GM19043 (cell line): ENCODE measurements at regions not wholly inside any gene's neighbourhood (a gene's known extent, or its start where the extent isn't known, plus 50 kb on each side); places are given as distances from the start of the nearest gene placed in this dataset.
"Not testable (repeated sequence)": the region's sequence is repeated elsewhere in the genome, so short reads cannot be mapped to it uniquely, and the experiment has no call there.

Source experiments
- ATAC-seq: cut with Tn5 transposase; IDR thresholded peaks from one replicate; pipeline ENCODE4 v1.9.1; 2021; ENCODE audit warnings: low read depth; ENCODE audit not compliant: unreplicated experiment

DNA sequence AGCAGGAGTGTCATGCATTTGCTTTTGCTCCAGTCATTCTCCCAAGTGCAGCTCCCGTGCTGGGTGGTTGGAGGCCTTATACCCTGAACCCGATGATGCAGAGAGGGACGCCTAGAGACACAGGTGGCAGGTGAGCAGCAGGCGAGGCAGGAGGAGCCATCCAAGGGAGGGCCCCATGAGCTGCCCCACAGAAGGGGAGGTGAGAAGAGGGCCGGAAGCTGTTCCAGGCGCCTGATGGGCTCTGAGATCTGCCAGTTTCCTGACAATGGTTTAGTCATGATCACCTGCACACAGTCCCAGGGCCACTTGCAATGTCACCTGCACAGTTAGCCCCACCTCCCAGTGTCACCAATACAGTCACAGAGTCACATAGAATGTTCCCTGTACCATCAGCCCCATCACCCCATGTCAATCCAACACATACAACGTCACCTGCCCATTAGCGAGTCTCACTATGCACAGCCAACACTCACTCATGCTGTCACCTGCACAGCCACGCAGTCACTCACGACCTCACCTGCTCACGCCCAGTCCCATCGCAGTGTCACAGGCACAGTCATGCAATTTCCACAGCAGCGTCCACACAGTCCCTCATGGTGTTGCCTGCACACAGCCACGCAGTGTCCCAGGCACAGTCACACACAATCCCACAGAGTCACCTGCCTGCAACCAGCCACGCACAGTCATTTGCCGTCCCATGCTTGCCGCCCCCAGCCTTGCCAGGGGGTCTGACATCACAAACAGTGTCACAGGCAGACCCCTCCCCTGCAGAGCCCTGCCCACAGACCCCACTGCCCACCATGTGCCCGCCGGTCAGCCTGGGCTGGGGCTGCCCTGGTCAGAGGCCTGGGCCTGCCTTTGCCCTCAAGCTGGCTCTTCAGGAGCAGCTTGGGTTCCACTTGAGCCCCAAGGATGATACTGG, 113.4 kb downstream of the LHX2 start:
- ATAC-seq: no peak

GRCh38 chr9:124125651-124125977, 114.0 kb downstream of the LHX2 start:
- ATAC-seq: no peak

DNA sequence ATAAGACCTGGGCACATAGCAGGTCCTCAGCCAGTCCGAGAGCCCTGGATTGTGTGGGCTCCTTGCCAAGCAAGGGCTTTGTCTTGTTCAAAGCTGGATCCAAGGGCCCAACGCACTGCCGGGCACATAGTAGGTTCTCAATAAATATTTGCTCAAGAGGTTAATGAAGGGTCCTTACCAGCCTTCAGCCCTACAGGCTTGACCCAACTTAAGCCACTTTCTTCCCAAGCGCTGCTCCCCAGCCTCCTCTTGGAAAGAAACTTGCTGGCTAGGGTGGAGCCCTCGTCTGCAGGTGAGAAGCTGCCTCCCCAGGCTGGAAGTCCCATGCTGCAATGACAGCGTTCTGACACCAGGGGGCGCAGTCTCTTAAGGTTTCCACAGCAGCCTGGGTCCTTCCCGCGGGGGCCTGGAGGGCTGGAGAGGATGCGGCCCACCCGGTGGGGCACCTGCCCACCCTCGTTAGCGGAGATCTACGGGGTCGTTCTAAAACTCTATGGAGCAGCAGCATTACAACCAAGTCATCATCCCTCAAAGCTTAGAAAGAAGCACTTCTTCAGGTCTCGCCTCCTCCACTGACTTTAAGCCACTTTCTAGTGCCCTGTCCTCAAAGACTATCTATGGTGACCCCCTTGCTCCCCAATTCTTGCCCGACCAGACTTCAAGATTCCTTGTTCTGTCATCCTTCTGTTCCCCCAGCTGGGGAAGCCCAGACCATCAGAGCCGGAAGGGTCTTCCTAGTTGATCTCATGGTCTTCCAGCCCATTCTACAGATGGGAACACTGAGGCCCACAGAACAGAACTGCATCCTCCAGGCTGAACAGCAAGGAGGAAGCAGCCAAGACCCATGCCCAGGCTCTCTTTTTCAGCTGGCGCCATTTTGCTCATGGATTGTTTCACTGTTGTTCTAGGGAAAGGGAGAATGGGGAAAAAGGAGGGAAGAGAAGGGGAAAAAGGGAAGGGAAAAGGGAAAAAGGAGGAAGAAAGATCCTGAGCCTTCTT, 115.4 kb downstream of the LHX2 start:
- ATAC-seq: no peak

- ATAC-seq: no peak
These were observed 117.1 kb downstream of the LHX2 start for GRCh38 chr9:124128568-124129166.

DNA sequence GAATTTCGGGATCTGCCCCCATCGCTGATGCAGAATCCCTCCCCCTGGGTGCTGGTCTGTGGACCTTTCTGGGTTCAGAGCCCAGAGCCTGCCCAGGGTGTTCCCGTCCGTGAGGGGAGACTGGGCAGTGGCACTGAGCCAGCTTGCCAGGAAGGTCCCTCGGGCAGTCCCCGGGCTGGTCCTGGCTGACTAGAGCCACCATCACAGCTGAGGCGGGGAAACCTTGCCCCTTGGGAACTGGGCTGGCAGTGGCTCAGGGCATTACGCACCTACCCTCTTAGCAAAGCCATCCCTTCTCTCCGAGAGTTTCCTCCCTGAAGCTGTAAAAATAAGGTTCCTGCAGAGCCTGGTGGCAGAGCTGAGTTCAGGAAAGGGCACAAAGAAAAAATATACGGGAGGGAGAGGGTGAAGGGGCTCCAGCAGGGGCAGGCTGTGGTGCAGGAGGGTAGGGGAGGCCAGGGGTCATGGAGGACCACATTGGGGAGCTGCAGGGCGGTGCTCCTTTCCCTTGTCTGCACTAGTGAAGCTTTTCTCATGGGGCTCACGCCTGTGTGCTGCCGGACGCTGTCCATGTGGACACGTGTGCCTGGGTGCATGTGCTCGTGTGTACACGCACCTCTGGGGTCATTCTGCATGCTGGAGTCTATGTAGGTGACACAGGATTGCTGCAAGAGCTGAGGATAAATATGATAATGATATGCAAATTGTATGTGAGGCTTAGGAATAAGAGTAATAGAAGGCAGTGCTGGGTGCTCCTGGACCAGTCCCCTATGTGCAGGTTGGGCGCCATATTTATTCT, 118.9 kb downstream of the LHX2 start:
- no peak for ATAC-seq

- not testable (repeated sequence) for ATAC-seq
These were observed 120.0 kb downstream of the LHX2 start for GRCh38 chr9:124131518-124131917.

- ATAC-seq: no peak
These were observed 121.1 kb downstream of the LHX2 start for GRCh38 chr9:124132671-124133147.

DNA sequence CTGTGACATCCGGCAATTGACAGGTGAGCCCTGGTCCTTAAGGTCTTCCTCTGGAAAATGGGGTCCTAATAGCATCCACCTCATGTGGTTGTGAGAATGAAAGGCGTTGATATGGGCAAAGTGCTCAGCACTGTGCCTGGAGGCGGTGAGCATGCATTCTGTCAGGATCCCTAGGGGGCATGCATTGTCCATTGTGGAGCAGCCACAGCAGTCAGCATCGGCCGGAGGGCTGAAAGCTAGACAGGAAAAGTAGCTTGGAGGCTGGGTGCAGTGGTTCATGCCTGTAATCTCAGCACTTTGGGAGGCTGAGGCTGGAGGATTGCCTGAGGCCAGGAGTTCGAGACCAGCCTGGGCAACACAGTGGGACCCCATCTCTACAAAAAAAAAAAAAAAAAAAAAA, 122.2 kb downstream of the LHX2 start:
- ATAC-seq: no peak

- ATAC-seq: no peak
These were observed 123.0 kb downstream of the LHX2 start for GRCh38 chr9:124134526-124134925.

GRCh38 chr9:124135813-124136365, 121.9 kb upstream of the NEK6 start:
- no peak for ATAC-seq

DNA sequence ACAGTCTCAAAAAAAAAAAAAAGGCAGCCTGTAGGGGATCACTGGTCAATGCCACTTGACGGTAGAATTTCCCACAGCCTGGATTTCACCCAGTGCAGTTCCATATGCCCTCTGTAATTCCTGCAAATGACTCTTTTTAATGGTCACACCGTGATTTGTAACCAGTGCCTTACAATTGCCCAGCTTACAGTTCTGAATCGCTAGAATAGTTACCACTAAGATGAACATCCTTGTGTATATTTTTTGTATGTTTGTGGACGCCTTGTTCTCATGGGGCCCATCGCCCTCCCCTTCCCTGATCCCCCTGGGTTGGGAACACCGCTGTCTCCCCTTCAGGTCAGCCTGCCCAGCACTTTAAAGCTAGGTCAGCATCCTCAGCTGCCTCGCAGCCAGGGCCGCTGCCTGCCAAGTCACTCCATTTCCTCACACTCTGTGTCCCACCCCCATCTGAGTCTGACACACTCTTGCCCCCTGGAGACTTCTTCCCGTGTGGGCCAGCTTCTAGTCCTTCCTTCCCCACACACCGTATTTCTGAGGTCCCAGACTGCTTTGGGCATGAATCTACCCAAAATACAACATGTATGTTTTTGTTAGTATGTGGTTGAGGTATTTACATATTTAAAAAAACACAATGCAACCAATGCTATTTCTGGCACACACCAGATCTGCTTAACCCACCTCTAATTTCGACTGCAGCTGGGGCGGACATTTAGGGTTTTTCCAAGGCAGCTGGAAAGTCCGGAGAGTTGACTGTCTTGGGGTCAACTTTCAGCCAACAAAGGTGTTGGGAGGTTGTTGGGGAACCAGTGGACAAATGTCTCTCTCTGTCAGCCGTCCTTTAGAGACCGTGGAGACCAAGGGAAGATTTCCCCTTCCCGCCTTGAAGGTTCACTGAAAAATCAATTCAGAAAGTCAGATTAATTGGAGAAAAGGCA, 120.5 kb upstream of the NEK6 start:
- ATAC-seq: peak; percentile 63

DNA sequence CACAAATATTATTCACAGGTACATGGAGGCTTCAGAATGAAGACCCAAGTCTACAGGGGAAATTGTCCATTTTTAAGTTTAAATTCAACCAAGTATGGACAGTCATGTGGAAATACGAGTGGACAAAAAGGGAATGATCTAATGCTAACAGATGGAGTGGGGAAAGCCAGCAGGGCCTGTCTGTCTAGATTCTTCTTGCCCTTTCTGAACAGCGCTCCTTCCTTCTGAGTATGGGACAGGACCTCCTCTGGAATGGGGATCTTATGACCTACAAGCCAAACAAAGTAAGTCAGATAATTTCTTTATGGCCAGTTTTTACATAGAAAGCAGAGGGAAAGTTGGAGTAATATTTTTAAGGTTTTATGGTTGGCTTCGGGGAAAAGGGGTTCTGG, 119.8 kb upstream of the NEK6 start:
- ATAC-seq: peak; percentile 13

DNA sequence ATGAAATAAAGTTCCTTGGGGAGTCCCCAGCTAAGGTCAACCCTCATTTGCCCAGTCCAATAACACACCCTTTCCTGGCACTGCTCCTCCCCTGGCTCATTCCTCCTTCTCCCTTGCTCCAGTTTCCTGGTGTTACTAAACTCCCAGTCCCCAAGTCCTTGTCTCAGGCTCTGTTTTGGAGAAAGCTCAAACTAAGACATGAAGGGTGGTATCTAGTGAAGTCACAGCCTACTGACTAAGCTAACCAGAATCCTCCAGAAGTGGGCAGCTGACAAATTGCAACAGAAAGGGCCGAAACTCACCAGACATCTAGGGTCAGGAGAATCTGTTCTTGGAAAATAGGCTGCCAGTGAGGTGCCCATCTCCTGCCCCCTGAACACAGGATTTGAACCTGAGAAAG, 118.7 kb upstream of the NEK6 start:
- ATAC-seq: no peak

GRCh38 chr9:124140941-124141568, 116.7 kb upstream of the NEK6 start:
- ATAC-seq: no peak

DNA sequence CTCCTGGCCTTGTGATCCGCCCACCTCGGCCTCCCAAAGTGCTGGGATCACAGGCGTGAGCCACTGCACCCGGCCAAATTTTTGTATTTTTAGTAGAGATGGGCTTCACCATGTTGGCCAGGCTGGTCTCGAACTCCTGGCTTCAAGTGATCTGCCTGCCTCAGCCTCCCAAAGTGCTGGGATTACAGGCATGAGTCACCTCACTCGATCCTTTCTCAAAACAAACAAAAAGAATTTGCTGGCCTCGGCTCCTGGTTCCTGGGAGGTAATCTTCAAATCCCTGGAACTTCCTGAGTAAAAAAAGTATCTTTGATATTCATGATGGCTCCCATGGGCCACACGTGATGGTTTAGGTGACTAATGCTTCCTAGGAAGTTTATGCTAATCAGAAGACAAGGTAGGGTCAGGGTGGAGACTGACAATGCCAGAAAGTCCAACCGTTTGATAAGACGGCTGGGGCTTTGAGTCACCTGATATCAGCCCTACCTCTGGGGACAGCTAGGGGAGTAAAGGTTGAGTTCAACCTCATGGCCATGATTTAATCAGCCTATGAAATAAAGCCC, 113.1 kb upstream of the NEK6 start:
- not testable (repeated sequence) for ATAC-seq

- no peak for ATAC-seq
These were observed 111.7 kb upstream of the NEK6 start for GRCh38 chr9:124146031-124146561.

DNA sequence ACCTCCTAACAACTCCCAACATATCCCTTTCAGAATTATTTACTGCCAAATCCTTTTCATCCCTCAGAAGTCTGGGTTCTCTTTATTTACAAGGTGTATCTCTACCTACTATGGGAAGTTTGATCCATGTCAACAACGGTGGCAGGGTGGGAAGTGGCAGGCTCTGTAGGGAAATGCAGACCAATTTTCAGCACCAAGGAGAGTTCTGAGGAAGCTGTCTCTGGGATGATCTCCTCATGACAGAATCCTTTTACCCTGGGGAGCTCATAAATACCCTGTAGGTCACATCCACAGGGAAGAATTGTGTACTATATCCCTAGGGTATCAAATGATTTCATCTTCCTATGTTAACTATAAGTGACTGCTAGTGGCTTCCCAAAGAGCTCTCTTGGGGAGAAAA, 107.8 kb upstream of the NEK6 start:
- ATAC-seq: no peak
